Gastroesophageal sphincter (tissue), 4 donors: ENCODE measurements at regions not wholly inside any gene's neighbourhood (a gene's known extent, or its start where the extent isn't known, plus 50 kb on each side); places are given as distances from the start of the nearest gene placed in this dataset.
A peak's percentile ranks its signal among the peaks of the same experiment; 100 is the strongest.

Source experiments
- ATAC-seq: fragments of 150-250 bp; one replicate; pipeline ENCODE4 v1.9.1; 2016; ENCODE audit warnings: mild to moderate bottlenecking, moderate library complexity
- H3K27ac ChIP-seq, 4 donors: fragments of 200-600 bp; sonication (generic) in 3 of 4; 1 replicate in 3 of 4; 2 replicates in 1 of 4; pipeline ENCODE4 v1.5.1; 2016 to 2019
- H3K27me3 ChIP-seq: fragments of 200-600 bp; sonication (generic); one replicate; pipeline ENCODE4 v1.5.1; 2019
- H3K36me3 ChIP-seq, 2 donors: fragments of 200-600 bp; sonication (generic); one replicate each; pipeline ENCODE4 v1.5.1; 2019; ENCODE audit warnings: control low read depth in 1 of 2
- H3K4me1 ChIP-seq, 3 donors: fragments of 200-600 bp; sonication (generic); 1 replicate in 2 of 3; 2 replicates in 1 of 3; pipeline ENCODE4 v1.5.1; 2016 to 2019; ENCODE audit warnings: control low read depth in 2 of 3
- H3K4me3 ChIP-seq, 2 donors: fragments of 200-600 bp; sonication (generic); one replicate each; pipeline ENCODE4 v1.5.1; 2019; ENCODE audit warnings: mild to moderate bottlenecking in 1 of 2, moderate library complexity in 1 of 2
- H3K9me3 ChIP-seq, 3 donors: fragments of 200-600 bp; sonication (generic); one replicate each; pipeline ENCODE4 v1.5.1; 2017 to 2019; ENCODE audit warnings: control low read depth in 2 of 3
- CTCF ChIP-seq, 4 experiments: fragments of 200-600 bp in 2 of 4; fragments of 450-650 bp in 2 of 4; sonication (generic) in 1 of 4; IDR thresholded peaks; one replicate each; pipeline ENCODE4 v1.5.1; 2017 to 2019; ENCODE audit warnings: antibody characterized with exemption in 4 of 4, mild to moderate bottlenecking in 2 of 4, moderate library complexity in 2 of 4
- EP300 ChIP-seq: sonication (generic); formaldehyde crosslinking; IDR thresholded peaks from one replicate; pipeline ENCODE4 v1.6.1; 2017; ENCODE audit warnings: antibody characterized with exemption, mild to moderate bottlenecking
- POLR2A ChIP-seq, 2 donors: fragments of 450-650 bp; IDR thresholded peaks; one replicate each; pipeline ENCODE4 v1.6.1; 2017; ENCODE audit warnings: antibody characterized with exemption in 2 of 2, mild to moderate bottlenecking in 2 of 2, moderate library complexity in 1 of 2
- POLR2AphosphoS5 ChIP-seq: sonication (generic); formaldehyde crosslinking; IDR thresholded peaks from one replicate; pipeline ENCODE4 v1.6.1; 2017; ENCODE audit warnings: antibody characterized with exemption
- WGBS, 2 donors: methylation state at CpG; one replicate each; pipeline ENCODE4 v1.1.5; 2018; ENCODE audit warnings: low coverage in 1 of 2; 5-methylcytosine and 5-hydroxymethylcytosine counted together

DNA sequence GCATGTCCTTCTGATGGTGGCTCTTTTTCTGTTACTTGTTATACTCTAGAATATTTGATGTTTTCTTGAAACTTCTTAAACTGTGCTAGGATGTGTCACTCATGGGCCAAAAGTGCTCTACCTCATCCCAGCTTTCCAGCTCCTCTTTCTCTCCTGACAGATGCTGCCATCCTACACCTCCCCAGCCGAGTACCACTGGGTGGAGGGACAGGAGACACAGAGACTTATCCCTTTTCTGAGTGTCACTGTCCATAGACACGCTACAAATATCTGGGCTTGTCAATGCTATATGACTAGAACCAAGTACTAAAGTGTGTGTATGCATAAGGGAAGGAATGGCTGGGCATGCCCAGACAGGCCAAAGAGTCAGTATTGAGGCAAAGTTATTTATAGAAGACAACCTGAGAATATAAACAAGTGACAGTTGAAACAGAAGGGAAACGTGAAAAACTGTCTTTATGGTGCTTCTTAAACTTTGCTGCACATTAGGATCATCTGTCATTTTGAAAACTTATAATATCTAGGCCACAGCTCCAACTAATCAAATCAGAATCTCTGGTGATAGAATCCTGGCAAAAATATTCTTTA lies 188.0 kb downstream of the CARTPT start:
- Histone ChIP-seq H3K27me3 (no peaks in the 10 kb centered on the region), H3K4me1 (peaks cover 6 to 24% (median 13%) of the 10 kb centered on the region in 3 donors), H3K9me3 (no peaks in the 10 kb centered on the region), H3K27ac (peak overlapping the region; percentile 21 to 44 (median 37)), H3K36me3 (no peaks in the 10 kb centered on the region), H3K4me3 (no peak overlapping the region)
- ATAC-seq, result no peak
- WGBS, 2 donors, result 26 to 43% methylated on average over 3 of the region's 3 CpGs
- TF ChIP-seq CTCF (IDR thresholded peaks at IDR 0.05), result no peak

DNA sequence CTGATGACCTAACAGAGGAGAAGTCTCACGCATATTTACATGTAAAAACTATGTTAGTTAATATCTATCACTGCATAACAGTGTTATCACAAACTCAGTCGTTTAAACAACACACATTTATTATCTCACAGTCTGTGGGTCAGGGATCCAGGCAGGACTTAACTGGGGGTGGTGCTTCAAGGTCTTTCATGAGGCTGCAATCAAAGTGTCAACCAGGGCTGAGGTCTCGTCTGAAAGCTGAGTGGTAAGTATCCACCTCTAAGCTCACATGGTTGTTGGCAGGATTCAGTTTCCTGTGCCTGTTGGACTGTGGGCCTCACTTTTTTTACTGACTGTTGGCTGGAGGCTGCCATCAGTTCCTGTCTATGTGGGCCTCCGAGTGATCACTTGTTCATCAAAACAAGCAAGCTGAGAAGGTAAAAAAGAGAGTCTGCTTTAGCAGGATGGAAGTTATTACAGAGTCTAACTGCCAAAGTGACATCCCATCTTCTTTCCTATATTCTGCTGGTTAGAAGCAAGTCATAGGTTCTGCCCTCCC lies 188.6 kb downstream of the CARTPT start:
- Histone ChIP-seq H3K27ac (peak overlapping the region in 3 of 4 donors; percentile 33 to 44 (median 41)), H3K36me3 (no peaks in the 10 kb centered on the region), H3K4me1 (peaks cover 6 to 24% (median 13%) of the 10 kb centered on the region in 3 donors), H3K9me3 (no peaks in the 10 kb centered on the region), H3K27me3 (no peaks in the 10 kb centered on the region), H3K4me3 (no peak overlapping the region)
- TF ChIP-seq POLR2AphosphoS5 (no peak), CTCF (IDR thresholded peaks at IDR 0.05) (no peak), EP300 (no peak), POLR2A (IDR thresholded peaks at IDR 0.05) (no peak)
- 29 to 33% methylated on average over 3 to 4 of the region's 4 CpGs for WGBS, 2 donors
- no peak for ATAC-seq

GRCh38 chr5:71910741-71911140 lies 191.7 kb downstream of the CARTPT start:
- Histone ChIP-seq H3K36me3 (no peaks in the 10 kb centered on the region), H3K27ac (no peak overlapping the region), H3K9me3 (no peaks in the 10 kb centered on the region), H3K4me3 (no peak overlapping the region), H3K27me3 (no peaks in the 10 kb centered on the region), H3K4me1 (peaks cover 6 to 34% (median 15%) of the 10 kb centered on the region in 3 donors)
- WGBS, 2 donors, result 78 to 89% methylated on average over 1 to 3 of the region's 3 CpGs
- no peak for ATAC-seq
- TF ChIP-seq CTCF (IDR thresholded peaks at IDR 0.05), result no peak
- no peak for TF ChIP-seq POLR2AphosphoS5
- no peak for TF ChIP-seq EP300
- no peak for TF ChIP-seq POLR2A (IDR thresholded peaks at IDR 0.05)

GRCh38 chr5:71912021-71912420 lies 192.9 kb downstream of the CARTPT start:
- no peak overlapping the region for H3K4me3 ChIP-seq
- H3K4me1 ChIP-seq, result peaks cover 0 to 21% (median 3%) of the 10 kb centered on the region in 3 donors
- H3K27ac ChIP-seq, result no peak overlapping the region
- 91 to 96% methylated on average over 1 of the region's 1 CpG for WGBS, 2 donors
- TF ChIP-seq POLR2AphosphoS5, result no peak
- no peak for TF ChIP-seq CTCF (IDR thresholded peaks at IDR 0.05)
- no peak for TF ChIP-seq EP300
- TF ChIP-seq POLR2A (IDR thresholded peaks at IDR 0.05), result no peak
- no peaks in the 10 kb centered on the region for H3K36me3 ChIP-seq
- H3K9me3 ChIP-seq, result no peaks in the 10 kb centered on the region
- no peak for ATAC-seq
- no peaks in the 10 kb centered on the region for H3K27me3 ChIP-seq

- WGBS, 2 donors, result 34 to 37% methylated on average over 2 of the region's 2 CpGs
- Histone ChIP-seq H3K4me1 (peaks cover 0 to 12% (median 2%) of the 10 kb centered on the region in 3 donors), H3K9me3 (no peaks in the 10 kb centered on the region), H3K27ac (peak overlapping the region in 3 of 4 donors; percentile 44 to 56 (median 45)), H3K4me3 (no peak overlapping the region), H3K36me3 (no peaks in the 10 kb centered on the region), H3K27me3 (no peaks in the 10 kb centered on the region)
- no peak for ATAC-seq
- TF ChIP-seq CTCF (IDR thresholded peaks at IDR 0.05), result no peak
- TF ChIP-seq POLR2A (IDR thresholded peaks at IDR 0.05), result no peak
- TF ChIP-seq EP300, result no peak
- TF ChIP-seq POLR2AphosphoS5, result no peak
Observed at GRCh38 chr5:71914281-71914680, 193.0 kb upstream of the MAP1B start.
